H9 (cell line): ENCODE measurements at regions not wholly inside any gene's neighbourhood (a gene's known extent, or its start where the extent isn't known, plus 50 kb on each side); places are given as distances from the start of the nearest gene placed in this dataset.

Experiments used
- DNase-seq: peaks from one replicate; pipeline ENCODE4 v3.0.0-alpha.2; 2017
- H2AFZ ChIP-seq: one replicate; pipeline ENCODE4 v1.6.1; 2013; ENCODE audit warnings: mild to moderate bottlenecking, low read length, control low read depth, moderate library complexity
- H2AK5ac ChIP-seq: 2 replicates; pipeline ENCODE4 v1.6.1; 2013; ENCODE audit warnings: low read length, control low read depth, mixed read lengths; ENCODE audit not compliant: insufficient read length
- H2BK120ac ChIP-seq: one replicate; pipeline ENCODE4 v1.6.1; 2013; ENCODE audit warnings: low read depth, mild to moderate bottlenecking, low read length, control low read depth, inconsistent platforms; ENCODE audit not compliant: poor library complexity, severe bottlenecking
- H2BK12ac ChIP-seq: 2 replicates; pipeline ENCODE4 v1.6.1; 2013; ENCODE audit warnings: low read length, control low read depth, mixed read lengths, low read depth; ENCODE audit not compliant: insufficient read length
- H2BK15ac ChIP-seq: 2 replicates; pipeline ENCODE4 v1.6.1; 2013; ENCODE audit warnings: low read depth, low read length, control low read depth
- H2BK20ac ChIP-seq: one replicate; pipeline ENCODE4 v1.6.1; 2013; ENCODE audit warnings: low read depth, mild to moderate bottlenecking, low read length, control low read depth, inconsistent platforms; ENCODE audit not compliant: poor library complexity, severe bottlenecking
- H2BK5ac ChIP-seq: 2 replicates; pipeline ENCODE4 v1.6.1; 2013; ENCODE audit warnings: low read length, control low read depth, mixed read lengths; ENCODE audit not compliant: insufficient read length
- H3K14ac ChIP-seq: 2 replicates; pipeline ENCODE4 v1.6.1; 2013; ENCODE audit warnings: low read length, control low read depth; ENCODE audit not compliant: insufficient read depth
- H3K18ac ChIP-seq: 2 replicates; pipeline ENCODE4 v1.6.1; 2013; ENCODE audit warnings: low read depth, mild to moderate bottlenecking, mixed read lengths, low read length, control low read depth; ENCODE audit not compliant: insufficient read length
- H3K23ac ChIP-seq: 2 replicates; pipeline ENCODE4 v1.6.1; 2013; ENCODE audit warnings: low read length, control low read depth, mixed read lengths, low read depth; ENCODE audit not compliant: insufficient read length
- H3K23me2 ChIP-seq: 2 replicates; pipeline ENCODE4 v1.6.1; 2013; ENCODE audit warnings: low read depth, mild to moderate bottlenecking, mixed read lengths, low read length, control low read depth; ENCODE audit not compliant: insufficient read length, poor library complexity, severe bottlenecking
- H3K27ac ChIP-seq: 2 replicates; pipeline ENCODE4 v1.5.1; 2013; ENCODE audit warnings: low read length, control low read depth, mixed read lengths, low read depth; ENCODE audit not compliant: insufficient read length
- H3K27me3 ChIP-seq: 2 replicates; pipeline ENCODE4 v1.6.1; 2013; ENCODE audit warnings: low read length, control low read depth, inconsistent platforms; ENCODE audit not compliant: insufficient read depth
- H3K4ac ChIP-seq: 2 replicates; pipeline ENCODE4 v1.6.1; 2013; ENCODE audit warnings: low read depth, mild to moderate bottlenecking, control low read depth, inconsistent platforms, low read length, moderate library complexity
- H3K4me1 ChIP-seq: 2 replicates; pipeline ENCODE4 v1.6.1; 2013; ENCODE audit warnings: low read length, control low read depth, inconsistent platforms; ENCODE audit not compliant: insufficient read depth
- H3K4me2 ChIP-seq: 2 replicates; pipeline ENCODE4 v1.6.1; 2013; ENCODE audit warnings: low read length, control low read depth, mixed read lengths; ENCODE audit not compliant: insufficient read length, insufficient read depth
- H3K56ac ChIP-seq: 2 replicates; pipeline ENCODE4 v1.6.1; 2013; ENCODE audit warnings: low read depth, mild to moderate bottlenecking, mixed read lengths, low read length, control low read depth; ENCODE audit not compliant: insufficient read length
- H3K79me1 ChIP-seq: 2 replicates; pipeline ENCODE4 v1.6.1; 2013; ENCODE audit warnings: low read depth, mild to moderate bottlenecking, moderate library complexity, low read length, control low read depth, inconsistent platforms; ENCODE audit not compliant: insufficient read depth, poor library complexity, severe bottlenecking
- H3K79me2 ChIP-seq: 2 replicates; pipeline ENCODE4 v1.6.1; 2013; ENCODE audit warnings: low read length, control low read depth, inconsistent platforms; ENCODE audit not compliant: insufficient read depth
- H3K9ac ChIP-seq: 2 replicates; pipeline ENCODE4 v1.6.1; 2013; ENCODE audit warnings: low read length, control low read depth, mixed read lengths; ENCODE audit not compliant: insufficient read length; ENCODE audit errors: extremely low read depth
- H3K9me3 ChIP-seq: one replicate; pipeline ENCODE4 v1.6.1; 2013; ENCODE audit warnings: low read depth, low read length, inconsistent platforms; ENCODE audit not compliant: control insufficient read depth
- H3T11ph ChIP-seq: one replicate; pipeline ENCODE4 v1.6.1; 2013; ENCODE audit warnings: mild to moderate bottlenecking, low read length, control low read depth, inconsistent platforms
- H4K20me1 ChIP-seq: one replicate; pipeline ENCODE4 v1.6.1; 2013; ENCODE audit not compliant: control insufficient read depth, insufficient read length, insufficient read depth
- H4K5ac ChIP-seq: 2 replicates; pipeline ENCODE4 v1.6.1; 2013; ENCODE audit warnings: low read depth, mild to moderate bottlenecking, mixed read lengths, low read length, control low read depth; ENCODE audit not compliant: insufficient read length
- H4K8ac ChIP-seq: replicated peaks from 2 replicates; pipeline ENCODE4 v1.6.1; 2013; ENCODE audit warnings: low read length, control low read depth, mixed read lengths, low read depth; ENCODE audit not compliant: insufficient read length
- H4K91ac ChIP-seq: 2 replicates; pipeline ENCODE4 v1.6.1; 2013; ENCODE audit warnings: low read depth, mild to moderate bottlenecking, moderate library complexity, mixed read lengths, low read length, control low read depth; ENCODE audit not compliant: insufficient read length
- H3K27ac Mint-ChIP-seq, 3 experiments: 2 replicates in 2 of 3; 3 replicates in 1 of 3; pipeline ENCODE4 v1.8.0; 2020 to 2021; ENCODE audit warnings: mixed read lengths in 3 of 3, mild to moderate bottlenecking in 1 of 3, moderate library complexity in 1 of 3
- H3K27me3 Mint-ChIP-seq: 2 replicates; pipeline ENCODE4 v1.8.0; 2021; ENCODE audit warnings: low read depth, mild to moderate bottlenecking, moderate library complexity, mixed read lengths
- H3K36me3 Mint-ChIP-seq, 3 experiments: 2 replicates in 2 of 3; 3 replicates in 1 of 3; pipeline ENCODE4 v1.8.0; 2020 to 2021; ENCODE audit warnings: low read depth in 3 of 3, mixed read lengths in 3 of 3; ENCODE audit not compliant: insufficient read depth in 1 of 3
- H3K4me1 Mint-ChIP-seq, 2 experiments: 2 replicates each; pipeline ENCODE4 v1.8.0; 2020; ENCODE audit warnings: mixed read lengths in 2 of 2
- H3K4me3 Mint-ChIP-seq, 2 experiments: 2 replicates in 1 of 2; 3 replicates in 1 of 2; pipeline ENCODE4 v1.8.0; 2020 to 2021; ENCODE audit warnings: mild to moderate bottlenecking in 2 of 2, mixed read lengths in 2 of 2, moderate library complexity in 1 of 2
- H3K9me3 Mint-ChIP-seq, 2 experiments: 2 replicates in 1 of 2; 3 replicates in 1 of 2; pipeline ENCODE4 v1.8.0; 2020; ENCODE audit warnings: mild to moderate bottlenecking in 2 of 2, mixed read lengths in 2 of 2, moderate library complexity in 1 of 2
- CTCF ChIP-seq: fragments of 200-600 bp; sonication (generic); conservative IDR thresholded peaks from 3 replicates; pipeline ENCODE4 v1.8.0; 2021; ENCODE audit warnings: antibody characterized with exemption, mild to moderate bottlenecking
- WGBS: extraction: QIAGEN DNeasy Blood & Tissue Kit; methylation state at CpG from one replicate; pipeline ENCODE4 v1.1.7; 2013; ENCODE audit warnings: missing lambda C conversion rate, low lambda C conversion rate, mixed read lengths; ENCODE audit not compliant: insufficient read length; ENCODE audit errors: extremely low coverage; 5-methylcytosine and 5-hydroxymethylcytosine counted together

DNA sequence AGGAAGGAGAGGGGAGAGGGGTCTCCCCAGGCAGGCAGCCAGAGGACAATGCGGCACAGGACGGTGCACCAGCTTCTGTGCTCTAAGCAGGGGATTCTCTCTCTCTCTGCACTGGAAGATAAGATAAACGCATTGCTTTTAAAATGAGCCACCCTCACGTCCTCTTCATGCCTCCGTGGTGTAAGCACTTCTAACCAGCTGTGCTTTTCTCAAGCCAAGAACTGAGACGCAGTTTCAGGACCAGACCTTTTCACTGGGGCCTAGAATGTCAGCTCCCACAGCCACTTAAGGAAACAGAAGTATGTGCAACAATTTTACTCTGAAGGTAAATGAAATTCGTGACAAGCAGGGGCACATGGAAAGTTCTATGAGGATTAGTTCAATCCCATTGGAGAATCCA lies 82.4 kb downstream of the PSMB1 start:
- Histone ChIP-seq H2BK15ac (no peak overlapping the region), H3K23me2 (no peaks in the 10 kb centered on the region), H3K18ac (no peak overlapping the region), H3K9ac (no peak overlapping the region), H2BK20ac (no peak overlapping the region), H3K4ac (no peak overlapping the region), H2BK5ac (no peak overlapping the region), H3K23ac (no peak overlapping the region), H3K27me3 (no peaks in the 10 kb centered on the region), H4K8ac (no peak overlapping the region), H3K56ac (no peak overlapping the region), H2BK12ac (no peak overlapping the region), H3K9me3 (peaks cover 12% of the 10 kb centered on the region), H4K91ac (no peak overlapping the region), H2AK5ac (no peak overlapping the region), H3K14ac (no peak overlapping the region), H4K20me1 (no peaks in the 10 kb centered on the region), H3K79me1 (no peaks in the 10 kb centered on the region), H3T11ph (no peak overlapping the region), H3K27ac (no peak overlapping the region), H3K4me2 (no peak overlapping the region), H4K5ac (no peak overlapping the region), H2BK120ac (no peak overlapping the region), H3K4me1 (no peaks in the 10 kb centered on the region), H2AFZ (no peak overlapping the region), H3K79me2 (no peaks in the 10 kb centered on the region)
- peaks cover 12 to 13% of the 10 kb centered on the region in 2 experiments for H3K9me3 Mint-ChIP-seq
- no CpG with 5 or more reads among the region's 7 CpGs for WGBS
- H3K27ac Mint-ChIP-seq, result peak overlapping the region in 1 of 3 experiments; percentile 41; a peak in 2 of 7 replicates
- H3K36me3 Mint-ChIP-seq, result peaks cover 5 to 12% (median 5%) of the 10 kb centered on the region in 3 experiments; a peak in 6 of 7 replicates
- no peak overlapping the region for H3K4me3 Mint-ChIP-seq
- no peak for TF ChIP-seq CTCF
- H3K4me1 Mint-ChIP-seq, result no peaks in the 10 kb centered on the region
- DNase-seq, result no peak
- peaks cover 5% of the 10 kb centered on the region for H3K27me3 Mint-ChIP-seq
